Caki2 (cell line): ENCODE measurements at regions not wholly inside any gene's neighbourhood (a gene's known extent, or its start where the extent isn't known, plus 50 kb on each side); places are given as distances from the start of the nearest gene placed in this dataset.
"Not testable (repeated sequence)": the region's sequence is repeated elsewhere in the genome, so short reads cannot be mapped to it uniquely, and the experiment has no call there.

Experiments used
- DNase-seq: peaks from one replicate; pipeline ENCODE4 v3.0.0-alpha.2; 2015; ENCODE audit warnings: low read depth
- in situ Hi-C: cut with HindIII; loops from 2 replicates; pipeline ENCODE4 v1.10.0; 2016; ENCODE audit warnings: low sequenced_read_pairs, low pct_unique_long_range_greater_than_20kb, mixed read lengths

- no peak for DNase-seq
- in situ Hi-C loops = no loop called here
Observed at GRCh38 chr13:21228738-21229137, 52.3 kb downstream of the MRPL57 start.

GRCh38 chr13:21229241-21230024 lies 53.0 kb downstream of the MRPL57 start:
- in situ Hi-C loops = no loop called here
- no peak for DNase-seq

- no peak for DNase-seq
- in situ Hi-C loops = no loop called here
Observed at GRCh38 chr13:21230516-21230915, 54.1 kb downstream of the MRPL57 start.

DNA sequence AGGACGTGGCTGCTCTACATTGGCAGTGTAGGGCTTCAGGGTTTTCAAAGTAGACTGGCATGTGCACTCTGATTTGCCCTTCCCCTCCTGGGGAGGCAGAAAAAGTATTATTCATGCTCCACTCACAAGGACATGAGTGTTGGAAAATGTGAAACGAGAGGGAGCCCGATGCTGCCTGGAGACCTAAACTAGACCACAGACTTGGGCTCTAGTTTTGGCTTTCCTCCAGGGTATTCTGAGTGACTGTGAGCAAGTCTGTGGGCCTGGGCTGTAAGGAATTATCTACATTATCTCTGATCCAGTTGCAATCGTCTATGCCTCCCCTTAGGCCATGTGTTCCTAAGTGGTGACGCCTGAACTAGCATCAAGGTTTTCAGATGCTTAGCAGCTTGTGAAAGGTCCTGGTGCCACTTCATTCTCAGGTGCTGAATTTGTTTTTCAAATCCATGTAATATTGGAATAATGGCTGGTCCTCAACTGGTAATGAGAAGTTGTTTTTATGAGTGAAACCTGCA lies 55.0 kb downstream of the MRPL57 start:
- in situ Hi-C loops = no loop called here
- DNase-seq = no peak

DNA sequence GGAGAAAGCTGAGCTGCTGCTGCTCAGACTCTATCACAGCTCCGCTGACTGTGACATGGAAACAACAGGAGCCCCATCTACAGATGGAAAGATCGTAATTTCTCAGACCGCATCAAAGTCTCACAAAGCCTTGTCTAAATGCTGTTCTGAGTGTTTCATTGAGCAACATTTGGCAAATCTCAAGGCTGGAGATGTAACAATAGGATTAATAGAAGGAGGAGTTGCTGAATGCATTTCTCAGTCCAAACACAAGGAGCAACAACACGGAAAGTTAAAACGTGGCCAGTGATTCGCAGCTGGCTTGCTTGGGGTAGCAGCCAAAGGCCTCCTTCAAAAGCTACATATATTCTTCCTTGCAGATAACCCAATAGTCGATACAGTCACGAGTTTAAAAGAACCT lies 55.7 kb downstream of the MRPL57 start:
- in situ Hi-C loops = no loop called here
- DNase-seq = no peak

- in situ Hi-C loops = no loop called here
- DNase-seq = no peak
Observed at GRCh38 chr13:21232599-21232998, 56.1 kb downstream of the MRPL57 start.

GRCh38 chr13:21233086-21233485 lies 56.6 kb downstream of the MRPL57 start:
- no peak for DNase-seq
- in situ Hi-C loops = no loop called here

DNA sequence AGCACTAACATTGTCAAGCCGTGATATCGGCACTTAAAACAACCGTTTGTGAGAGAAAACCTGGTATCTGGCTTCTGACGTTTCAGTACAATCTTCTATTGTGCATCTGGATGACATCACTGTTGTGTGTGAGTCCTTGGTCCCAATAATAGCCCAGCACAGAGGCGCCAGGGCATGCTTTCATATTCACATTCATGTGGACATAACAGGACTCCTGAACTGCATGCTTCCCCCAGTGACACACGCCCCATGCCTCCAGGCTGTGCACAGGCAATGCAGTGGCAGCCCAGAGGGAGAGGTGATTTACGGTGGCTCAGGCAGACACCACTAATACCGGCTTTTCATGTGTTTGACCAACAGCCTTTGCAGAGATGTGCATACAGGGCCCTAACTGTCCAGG lies 58.1 kb downstream of the MRPL57 start:
- in situ Hi-C loops = no loop called here
- no peak for DNase-seq

DNA sequence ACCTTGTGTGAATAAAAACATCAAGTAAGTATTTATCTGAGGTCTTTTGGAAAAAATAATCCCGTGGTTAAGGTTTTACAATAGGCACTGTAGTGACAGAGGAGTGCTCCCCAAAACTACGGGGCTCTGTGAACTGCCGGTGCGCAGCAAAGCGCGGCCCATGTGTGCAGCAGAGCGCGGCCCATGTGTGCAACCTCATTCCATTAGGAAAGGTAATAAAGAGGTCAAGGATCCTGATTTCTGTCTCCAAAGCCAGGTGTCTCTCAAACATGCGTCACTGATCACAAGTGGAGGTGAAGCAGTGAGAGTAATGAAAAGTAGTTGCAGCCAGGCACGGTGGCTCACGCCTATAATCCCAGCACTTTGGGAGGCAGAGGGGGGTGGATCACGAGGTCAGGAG lies 58.7 kb downstream of the MRPL57 start:
- no peak for DNase-seq
- in situ Hi-C loops = no loop called here

DNA sequence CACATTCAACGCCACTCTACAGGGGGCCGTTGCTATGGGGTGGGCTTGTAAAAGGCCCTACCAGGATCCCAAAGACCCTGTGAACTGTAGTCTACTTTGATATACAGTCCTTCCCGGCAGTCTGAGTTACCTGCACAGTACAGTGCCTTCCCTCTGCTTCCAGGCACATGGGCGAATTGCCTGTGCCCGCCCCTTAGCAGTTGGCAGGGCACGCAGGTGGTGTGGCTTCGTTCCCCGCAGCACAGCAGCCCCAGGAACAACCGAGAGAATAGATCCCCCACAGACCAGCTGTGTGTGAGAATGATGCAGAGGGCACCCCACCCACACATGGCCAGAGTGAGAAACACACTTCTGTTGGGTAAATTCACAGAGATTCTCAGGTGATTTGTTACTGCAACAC lies 60.6 kb downstream of the MRPL57 start:
- no peak for DNase-seq
- in situ Hi-C loops = no loop called here

- in situ Hi-C loops = no loop called here
- DNase-seq = no peak
Observed at GRCh38 chr13:21238267-21238666, 61.8 kb downstream of the MRPL57 start.

DNA sequence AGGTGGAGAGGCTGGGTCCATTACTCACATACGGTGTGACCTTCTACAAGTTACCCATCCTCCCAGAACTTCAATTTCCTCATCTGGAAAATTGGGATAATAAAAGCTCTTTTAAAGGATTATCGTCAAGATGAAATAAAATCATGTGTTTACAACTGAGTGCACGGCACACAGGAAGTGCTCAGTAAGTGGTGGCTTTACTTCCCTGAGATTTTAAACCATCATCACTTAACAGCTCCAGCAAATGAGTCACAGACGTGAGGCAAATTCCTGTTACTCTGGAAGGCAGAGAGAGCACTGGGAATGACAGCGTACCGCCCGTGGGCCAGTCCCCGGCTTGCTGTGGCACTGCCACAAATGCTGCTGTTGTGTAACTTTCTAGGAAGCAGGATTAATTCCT lies 64.1 kb downstream of the MRPL57 start:
- no peak for DNase-seq
- in situ Hi-C loops = no loop called here

DNA sequence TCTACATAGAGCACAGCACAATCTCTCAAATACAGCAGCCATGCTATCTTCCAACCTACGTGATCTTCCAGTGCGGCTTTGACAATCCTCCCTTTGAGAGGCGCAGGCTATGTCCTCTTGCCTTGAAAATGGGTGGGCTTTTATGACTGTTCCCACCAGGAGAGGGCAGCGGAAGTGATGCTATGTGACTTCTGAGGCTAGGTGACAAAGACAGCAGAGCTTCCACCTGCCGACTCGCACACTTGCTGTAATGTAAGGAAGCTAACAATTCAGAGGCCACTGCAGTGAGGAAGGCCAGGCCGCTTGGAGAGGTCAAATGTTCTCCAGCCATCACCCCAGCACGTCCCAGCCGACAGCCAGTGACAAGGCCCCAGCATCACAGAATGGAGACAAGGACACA lies 65.8 kb downstream of the MRPL57 start:
- DNase-seq = no peak
- in situ Hi-C loops = no loop called here

DNA sequence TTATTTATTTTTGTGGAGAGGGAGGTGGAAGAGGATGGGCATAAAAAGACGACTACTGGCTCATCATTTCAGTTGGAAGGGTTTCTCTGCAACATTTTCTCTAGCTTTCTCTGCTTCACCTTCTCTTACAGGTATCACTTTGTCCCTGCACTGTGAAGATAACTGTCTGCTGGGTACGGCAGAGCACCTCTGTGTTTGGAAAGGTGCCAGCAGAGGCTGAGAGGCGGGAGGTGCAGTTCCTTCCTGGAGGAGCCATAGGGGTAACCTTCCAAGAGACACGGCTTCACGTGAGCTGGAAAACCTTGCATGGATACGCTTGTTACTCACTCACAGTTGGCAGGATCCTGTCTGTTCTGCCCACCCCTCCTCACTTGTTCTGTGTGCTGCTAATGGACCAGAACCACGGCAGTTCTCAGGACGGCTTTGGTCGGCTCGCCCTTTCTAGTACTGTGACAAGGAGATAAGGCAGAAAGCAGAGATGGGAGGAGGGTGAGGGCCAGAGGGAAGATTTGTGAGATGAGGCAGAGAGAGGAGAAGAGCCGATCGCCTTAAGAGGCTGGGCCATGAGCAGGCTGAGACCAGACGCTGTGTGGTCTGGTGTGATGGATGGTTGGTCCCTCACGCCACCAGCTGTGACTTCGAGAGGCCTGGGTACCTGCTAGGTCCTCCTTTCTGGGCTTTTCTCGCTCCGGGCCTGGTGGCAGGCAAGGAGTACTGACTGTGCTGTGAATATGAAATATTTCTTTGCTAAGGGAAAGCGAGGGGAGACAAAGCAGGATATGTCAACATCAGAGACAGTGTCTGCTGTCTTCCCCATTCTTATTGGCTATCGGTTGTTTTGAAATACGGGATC lies 66.8 kb downstream of the MRPL57 start:
- in situ Hi-C loops = no loop called here
- DNase-seq = no peak

DNA sequence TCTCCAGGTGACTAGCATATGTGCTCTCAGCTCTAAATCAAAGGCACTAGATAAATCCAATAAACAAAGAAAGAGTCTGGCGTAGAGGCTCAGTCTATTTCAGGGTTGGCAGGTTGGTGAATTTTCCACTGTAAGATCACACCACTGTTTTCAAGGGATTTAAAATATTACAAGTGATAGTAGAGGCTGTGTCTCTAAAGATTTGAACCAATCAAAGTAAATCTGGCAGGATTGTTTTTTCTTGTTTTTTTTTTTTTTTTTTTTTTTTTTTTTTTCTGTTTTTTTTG lies 67.4 kb downstream of the MRPL57 start:
- in situ Hi-C loops, DNase-seq: not testable (repeated sequence)

DNA sequence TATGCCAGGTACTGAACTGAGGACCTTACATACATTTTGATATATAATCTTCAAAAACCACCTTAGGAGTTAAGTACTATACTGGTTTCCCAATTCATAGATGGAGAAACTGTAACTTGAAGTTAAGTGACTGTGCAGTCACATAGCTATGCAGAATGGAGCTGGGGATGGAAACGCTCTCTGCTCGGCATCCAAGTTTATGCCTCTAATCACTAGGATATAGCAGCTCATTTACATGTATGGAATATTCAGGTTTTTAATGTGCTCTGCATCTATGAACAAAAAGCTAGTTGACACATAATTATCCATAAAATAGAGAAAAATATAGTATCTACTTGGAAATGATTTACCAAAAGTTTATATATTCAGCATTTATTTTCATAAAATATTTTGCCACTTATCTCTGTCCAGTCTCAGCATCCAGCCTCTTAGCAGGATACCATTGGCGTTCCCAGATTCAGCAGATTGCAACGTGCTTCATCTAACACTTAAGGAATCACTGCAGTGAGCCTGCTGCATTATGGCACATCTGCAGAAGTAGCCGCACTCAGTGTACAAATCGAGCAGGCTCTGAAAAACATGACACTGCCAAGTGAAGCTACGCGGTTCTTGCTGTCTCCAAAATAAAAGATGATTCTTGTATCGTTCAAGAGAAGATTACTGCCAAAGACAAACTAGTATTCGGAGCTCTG lies 70.4 kb downstream of the MRPL57 start:
- no peak for DNase-seq
- in situ Hi-C loops = no loop called here

DNA sequence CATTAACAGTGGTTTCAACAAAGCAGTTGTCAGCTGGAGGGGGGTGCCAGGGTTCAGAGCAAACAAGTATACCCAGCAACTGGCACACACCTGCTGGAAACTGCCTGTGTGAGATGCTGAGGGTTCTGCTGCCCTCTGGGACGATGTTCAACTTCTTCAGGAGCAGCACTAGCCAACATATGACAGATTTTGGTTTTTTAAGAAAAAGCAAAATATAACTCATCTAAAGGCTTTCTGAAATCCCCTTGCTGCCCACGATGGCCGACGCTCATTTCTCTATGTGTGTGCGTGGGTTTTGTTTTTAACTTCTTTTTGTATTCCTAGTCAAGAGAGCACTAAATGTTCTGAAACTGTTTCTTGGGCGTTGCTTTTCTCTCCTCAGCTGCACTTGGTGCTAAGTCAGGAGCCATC lies 79.9 kb downstream of the MRPL57 start:
- in situ Hi-C loops = no loop called here
- DNase-seq = no peak

GRCh38 chr13:21256891-21257290 lies 80.4 kb downstream of the MRPL57 start:
- in situ Hi-C loops = no loop called here
- DNase-seq = no peak
